Epidermal melanocyte (primary cell): ENCODE measurements at regions not wholly inside any gene's neighbourhood (a gene's known extent, or its start where the extent isn't known, plus 50 kb on each side); places are given as distances from the start of the nearest gene placed in this dataset.

Experiments
- DNase-seq: peaks from one replicate; pipeline ENCODE4 v3.0.0; 2011; ENCODE audit warnings: low spot score; ENCODE audit not compliant: insufficient read length

DNA sequence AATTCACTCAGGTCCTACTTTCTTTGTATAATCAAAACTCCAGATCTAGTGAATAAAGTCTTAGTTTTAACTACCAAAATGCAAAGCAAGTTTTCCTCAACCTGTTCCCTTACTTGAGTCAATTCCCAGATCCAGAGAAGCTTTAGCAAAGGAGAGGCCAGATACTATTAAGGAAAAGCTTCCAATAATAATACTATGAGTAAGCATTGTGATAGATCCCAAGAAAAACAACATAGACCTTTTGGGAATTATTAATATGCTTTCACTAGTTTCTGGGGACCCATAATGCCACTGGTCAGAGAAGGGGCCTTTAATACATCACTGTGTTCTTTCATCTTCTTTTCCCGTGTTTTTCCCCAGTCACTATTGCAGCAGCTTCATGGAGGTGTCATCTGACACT lies 339.9 kb upstream of the CDIN1 start:
- no peak for DNase-seq

DNA sequence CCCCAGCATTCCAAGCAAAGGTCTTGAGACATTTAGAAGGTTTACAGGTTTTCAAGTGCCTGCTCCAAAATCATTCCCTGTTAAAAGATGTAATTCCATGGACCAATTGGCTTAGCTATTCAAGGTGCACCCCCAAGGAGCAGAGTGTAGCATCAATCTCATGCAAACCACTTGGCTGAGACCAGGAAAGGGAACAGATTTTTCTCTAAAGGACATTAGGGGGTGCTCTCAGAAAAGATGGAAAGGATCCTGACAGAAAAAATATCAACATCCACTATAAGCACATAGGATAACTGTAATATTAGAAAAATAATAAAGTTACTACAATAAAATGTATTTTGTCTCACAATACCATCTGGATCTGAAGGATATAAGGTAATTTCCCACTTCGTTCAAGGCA lies 328.0 kb upstream of the CDIN1 start:
- DNase-seq: no peak

DNA sequence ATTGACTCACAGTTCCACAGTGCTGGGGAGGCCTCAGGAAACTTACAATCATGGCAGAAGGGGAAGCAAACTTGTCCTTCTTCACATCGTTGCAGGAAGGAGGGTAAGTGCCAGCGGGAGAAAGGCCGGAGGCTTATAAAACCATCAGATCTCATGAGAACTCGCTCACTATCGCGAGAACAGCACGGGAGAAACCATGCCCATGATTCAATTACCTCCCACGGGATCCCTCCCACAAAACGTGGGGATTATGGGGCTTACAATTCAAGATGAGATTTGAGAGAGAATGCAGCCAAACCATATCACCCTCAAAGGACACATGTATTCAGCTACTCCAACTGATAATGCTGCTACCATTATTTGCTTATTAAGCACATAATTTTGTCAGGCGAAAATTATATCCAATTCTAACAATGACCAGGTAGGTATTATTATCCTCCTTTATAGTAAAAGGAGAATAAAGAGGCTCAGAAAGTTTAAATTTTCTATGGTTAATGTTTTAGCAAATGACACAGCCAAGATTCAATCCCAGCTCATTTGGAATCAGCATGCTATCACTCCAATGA lies 327.2 kb upstream of the CDIN1 start:
- no peak for DNase-seq

DNA sequence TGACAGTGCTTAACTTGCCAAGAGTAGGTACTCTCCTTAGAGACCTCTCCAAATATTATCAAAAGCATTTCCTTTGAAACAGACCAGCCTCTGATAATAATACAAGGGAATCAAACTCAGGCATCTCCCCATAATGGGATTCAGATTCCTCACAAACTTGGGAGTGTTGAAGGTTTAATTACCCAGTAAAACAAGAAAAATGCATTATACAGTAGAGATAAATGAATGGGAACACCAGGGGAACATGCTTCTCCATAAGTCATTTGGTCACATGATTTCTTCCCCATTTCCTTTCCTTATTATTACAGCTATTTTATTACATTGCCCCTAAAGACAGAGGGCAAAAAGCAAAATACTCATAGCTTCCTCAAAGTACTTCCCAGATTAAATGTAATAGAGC lies 325.0 kb upstream of the CDIN1 start:
- DNase-seq: no peak

DNA sequence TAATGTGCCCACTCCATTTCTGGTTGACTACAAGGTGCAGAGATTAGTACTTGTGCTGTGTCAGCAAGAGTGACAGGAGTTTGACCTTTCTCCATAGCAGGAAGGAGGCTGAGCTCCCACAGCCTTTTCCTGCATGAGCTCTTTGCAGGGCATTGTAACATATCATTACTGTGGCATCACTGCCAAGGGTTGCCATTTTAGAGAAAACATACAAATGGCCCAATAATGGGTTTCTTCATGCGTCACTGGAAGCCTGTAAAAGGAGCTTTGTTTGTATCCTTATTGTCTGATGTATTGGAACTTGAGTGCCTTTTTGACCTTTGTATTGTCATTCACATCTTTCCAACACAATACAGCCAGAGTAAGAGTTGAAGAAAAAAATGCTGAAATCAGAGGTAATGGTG lies 323.0 kb upstream of the CDIN1 start:
- no peak for DNase-seq

DNA sequence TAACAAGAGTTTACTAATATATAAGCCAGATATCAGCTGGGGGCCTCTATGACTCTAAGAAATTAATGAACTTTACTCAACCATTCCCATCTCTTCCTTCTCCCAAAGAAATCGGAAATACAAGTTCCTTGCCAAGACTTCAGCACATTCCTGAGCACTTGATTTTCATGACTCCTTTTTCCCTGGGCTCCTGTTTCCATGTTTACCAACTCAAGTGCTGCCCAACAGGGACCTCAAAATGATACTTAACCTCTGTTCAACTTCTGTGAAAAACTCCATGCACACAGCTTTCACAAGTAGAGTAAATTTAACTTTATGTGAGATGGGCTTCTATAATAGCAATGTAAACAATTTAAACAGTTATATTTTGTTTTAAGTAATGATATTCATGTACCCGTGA lies 315.8 kb upstream of the CDIN1 start:
- no peak for DNase-seq

DNA sequence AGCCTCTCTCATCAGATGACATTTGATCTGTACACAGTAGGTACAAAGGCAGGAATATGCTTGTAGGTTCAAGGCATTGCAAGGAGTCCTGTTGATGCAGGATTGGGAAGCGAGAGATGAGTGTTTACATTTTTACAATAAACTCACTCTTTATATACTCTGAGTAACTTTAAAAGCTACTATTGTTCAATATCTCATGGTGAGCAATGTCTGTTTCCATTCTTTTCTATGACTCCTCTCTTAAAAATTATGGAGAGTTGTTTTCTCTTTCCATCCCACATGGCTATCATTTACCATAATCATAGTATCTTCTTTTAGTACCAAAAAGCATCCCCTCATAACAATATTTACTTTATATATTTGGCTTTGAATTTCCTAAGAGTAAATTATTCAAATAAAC lies 314.0 kb upstream of the CDIN1 start:
- DNase-seq: no peak

DNA sequence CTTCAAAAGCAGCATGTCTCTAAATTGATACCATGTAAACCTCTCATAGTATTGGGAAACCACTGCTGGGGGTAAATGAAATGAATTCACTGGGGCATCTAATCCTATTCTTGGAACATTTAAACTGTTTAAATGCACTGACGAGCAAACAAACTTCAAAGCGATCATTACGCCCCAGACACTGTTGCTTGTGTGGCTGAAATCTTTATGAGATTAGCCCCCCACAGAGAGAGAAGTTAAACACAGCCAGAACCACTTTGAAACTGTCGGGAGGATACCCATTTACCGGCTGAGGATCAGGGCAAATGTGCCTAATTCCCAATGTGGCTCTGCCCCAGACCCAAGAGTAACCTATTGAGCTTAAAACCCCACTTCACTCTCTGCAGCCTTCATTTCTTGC lies 308.4 kb upstream of the CDIN1 start:
- no peak for DNase-seq

DNA sequence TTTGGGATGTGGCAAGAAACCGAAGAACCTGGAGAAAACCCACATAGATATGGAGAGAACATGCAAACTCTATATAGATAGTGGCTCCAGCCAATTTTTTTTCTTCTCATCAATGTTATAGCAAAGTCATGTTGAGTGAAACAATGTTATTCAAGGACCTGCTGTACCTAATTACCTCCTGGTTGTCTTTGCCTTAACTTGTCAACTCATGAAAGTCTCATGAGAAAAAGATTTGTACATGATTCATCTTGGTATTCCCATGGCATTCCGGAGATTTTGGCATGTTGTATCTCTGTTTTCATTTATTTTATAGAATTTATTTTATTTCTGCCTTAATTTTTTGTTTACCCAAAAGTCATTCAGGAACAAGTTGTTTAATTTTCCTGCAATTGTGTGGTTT lies 303.8 kb upstream of the CDIN1 start:
- no peak for DNase-seq

DNA sequence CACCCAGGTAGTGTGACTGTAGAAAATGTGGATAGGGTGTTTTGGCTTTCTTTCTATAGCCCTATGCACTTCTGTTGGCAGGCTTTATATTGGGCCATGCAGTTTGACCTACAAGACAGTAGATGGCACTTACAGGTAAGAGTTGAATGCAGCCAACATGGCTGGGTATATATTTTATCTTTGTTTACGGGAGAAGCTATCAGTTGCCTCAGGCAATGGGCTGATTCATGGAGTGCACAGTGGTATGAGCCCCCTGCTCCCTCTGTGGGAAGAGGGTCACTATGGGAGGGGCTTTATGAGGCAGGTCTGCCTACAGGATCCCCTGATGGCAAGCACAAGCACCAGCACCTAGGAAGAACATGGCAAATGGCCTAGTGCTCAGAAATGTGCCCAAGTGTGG lies 301.2 kb upstream of the CDIN1 start:
- DNase-seq: no peak

DNA sequence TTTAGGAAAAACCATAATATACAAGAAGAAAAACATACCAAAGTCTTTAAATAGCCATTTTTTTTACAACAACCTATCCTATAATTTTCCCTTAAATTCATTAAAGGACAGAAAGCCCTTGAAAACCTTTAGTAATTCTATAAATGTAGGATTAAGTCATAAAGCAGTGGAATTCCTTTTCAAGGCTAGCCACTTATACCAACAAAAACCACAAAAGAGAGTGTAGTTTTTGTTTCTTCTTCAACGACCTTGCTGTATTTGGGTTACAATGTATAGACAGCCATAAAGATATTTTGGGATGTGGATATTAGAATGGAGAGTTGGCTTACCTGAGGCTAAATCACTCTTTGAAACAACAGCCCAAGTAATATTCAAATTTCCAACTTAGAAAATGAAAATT lies 296.6 kb upstream of the CDIN1 start:
- DNase-seq: no peak

DNA sequence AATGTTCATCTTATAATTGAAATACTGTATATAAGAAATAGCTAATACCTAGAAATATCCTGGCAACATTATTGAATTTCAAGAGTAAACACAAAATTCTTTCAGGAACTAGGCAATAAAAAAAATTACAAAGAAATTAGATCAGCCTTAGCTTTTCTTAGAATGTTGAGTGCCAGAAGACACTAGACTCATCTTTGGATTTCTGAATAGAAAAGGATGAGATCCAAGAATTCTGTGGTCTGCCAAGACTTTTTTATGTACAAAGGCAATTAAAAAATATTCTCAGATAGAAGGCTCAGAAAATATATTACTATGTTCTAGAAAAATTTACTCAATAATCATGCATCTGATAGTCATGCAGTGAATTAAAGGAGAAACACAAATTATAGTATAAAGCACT lies 294.5 kb upstream of the CDIN1 start:
- DNase-seq: no peak

DNA sequence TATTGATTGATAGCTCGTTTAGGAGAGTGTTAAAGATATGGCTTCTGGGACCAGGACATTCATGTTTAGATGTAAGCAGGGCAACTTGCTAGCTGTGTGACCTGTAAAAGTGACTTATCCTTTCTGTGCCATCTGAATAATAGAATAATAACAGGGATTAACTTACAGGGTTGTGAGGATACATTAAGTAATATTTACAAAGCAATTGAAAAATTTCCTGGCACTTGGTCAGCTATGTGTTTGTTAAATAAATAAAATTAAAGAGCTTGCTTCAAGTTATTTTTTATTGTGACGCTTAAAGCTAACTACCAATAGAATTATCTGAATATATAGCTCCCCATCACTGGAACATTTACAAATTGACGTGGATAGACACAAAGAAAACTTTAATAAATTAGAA lies 287.9 kb upstream of the CDIN1 start:
- DNase-seq: no peak

DNA sequence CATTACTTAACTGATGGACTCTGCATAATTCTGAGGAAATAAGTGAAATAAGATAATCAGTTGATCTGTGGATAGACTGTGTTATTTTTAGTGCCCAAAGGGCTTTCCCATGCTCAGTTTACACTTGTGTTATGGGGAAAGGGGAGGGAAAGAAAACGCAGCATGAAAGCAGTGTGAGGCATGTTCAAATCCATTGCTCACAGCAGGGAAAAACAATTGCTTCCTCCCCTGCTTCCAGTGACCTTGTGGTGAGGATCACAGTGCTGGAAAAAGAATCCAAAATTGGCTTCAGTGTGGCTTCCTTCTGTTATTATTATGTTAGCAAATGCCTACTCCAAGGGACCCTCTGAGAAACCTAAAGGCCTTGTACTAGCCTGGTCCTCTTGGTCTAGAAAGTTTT lies 285.1 kb upstream of the CDIN1 start:
- DNase-seq: no peak

DNA sequence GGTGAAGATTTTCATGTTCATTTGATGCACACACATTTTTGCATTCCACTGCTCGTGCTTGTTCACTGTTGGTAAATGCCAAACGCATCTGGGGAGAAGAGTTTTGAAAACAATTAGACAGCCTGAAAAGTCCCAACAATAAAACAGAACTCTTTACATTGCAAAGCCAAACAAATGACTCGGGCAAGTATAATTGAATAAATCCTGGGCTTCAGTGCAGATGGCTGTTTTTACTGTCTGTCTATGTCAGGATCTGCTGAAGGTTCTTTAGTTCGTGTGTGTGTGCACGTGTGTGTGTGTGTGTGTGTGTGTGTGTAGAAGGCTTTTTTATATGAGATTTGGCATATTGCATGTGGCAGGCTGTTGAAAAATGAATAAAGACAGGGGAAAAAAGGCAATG lies 277.5 kb upstream of the CDIN1 start:
- no peak for DNase-seq

DNA sequence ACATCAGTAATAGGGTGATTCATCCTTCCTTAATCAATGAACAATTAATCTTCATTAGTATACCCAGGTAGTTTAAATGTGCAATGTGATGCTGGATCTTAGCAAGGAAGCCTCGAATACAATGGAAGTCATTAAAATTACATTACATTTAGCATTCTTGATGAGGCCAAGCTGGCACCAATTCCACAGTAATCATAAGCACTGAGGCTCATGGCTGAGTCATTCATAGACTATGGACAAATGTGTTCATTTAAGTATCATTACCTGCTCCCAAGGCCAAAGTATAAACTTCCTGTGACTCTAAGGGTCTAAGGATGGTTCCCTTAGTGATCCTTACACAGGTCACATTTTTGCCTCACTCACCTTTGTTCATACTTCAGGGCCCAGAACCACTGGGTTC lies 266.4 kb upstream of the CDIN1 start:
- DNase-seq: no peak

DNA sequence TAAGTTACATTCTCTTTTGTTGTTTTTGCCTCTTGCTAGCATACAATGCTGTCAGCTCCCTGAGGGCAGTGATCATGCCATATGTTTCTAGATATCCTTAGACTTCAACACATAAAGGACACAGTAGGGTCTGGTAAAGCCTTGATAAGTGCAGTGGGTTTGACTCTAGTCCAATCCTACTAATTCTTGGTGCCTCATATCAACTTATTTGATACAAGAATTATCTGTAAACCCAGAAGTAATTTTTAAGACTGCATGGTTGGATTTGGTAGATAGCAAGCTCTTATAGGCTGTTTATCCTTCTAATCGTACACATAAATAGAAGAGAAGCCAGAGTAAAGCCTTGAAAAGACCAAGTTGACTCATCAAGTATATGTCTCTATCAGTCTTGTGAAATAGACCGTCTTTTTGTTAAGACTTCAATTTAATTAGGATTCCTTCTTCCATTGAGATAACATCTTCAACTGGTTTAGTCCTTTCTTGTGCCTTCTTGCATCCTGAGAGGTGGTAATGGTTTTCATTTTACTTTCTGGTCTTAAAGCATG lies 265.6 kb upstream of the CDIN1 start:
- DNase-seq: no peak

DNA sequence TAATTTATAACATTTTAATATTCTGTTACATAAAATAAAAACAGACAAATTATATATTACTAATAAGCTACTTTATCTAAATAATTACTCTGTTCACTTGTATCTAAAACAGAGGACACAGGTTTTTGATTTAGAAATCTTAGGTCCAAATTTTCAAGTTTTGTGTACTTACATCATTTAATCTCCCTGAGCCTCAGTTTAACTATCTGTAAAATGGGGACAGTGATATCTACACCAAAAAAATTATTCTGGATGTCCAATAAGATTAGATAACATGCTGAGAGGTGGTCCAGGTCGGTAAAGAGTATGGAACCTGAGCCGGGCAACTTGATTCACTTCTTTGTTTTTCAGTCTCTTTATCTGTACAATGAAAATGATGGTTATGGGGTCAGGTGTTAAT lies 263.8 kb upstream of the CDIN1 start:
- no peak for DNase-seq

DNA sequence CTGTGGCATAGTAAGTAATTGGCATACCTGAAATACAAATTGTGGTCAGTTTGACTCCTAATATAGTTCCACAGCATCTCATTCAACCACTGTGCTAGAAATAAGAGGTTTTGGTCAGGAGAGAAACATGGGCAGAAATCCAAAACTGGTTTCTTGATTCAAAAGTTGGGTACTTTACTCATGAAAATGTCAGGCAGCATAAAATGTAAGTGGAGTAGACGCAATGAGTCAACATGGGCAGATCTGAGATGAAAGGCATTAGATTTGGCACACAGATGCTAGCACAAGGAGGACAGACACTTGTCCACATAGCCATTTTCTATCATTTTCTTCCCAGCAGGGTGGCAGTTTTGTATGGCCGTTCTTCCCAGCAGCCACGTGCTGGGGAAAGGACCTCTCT lies 255.8 kb upstream of the CDIN1 start:
- DNase-seq: no peak

DNA sequence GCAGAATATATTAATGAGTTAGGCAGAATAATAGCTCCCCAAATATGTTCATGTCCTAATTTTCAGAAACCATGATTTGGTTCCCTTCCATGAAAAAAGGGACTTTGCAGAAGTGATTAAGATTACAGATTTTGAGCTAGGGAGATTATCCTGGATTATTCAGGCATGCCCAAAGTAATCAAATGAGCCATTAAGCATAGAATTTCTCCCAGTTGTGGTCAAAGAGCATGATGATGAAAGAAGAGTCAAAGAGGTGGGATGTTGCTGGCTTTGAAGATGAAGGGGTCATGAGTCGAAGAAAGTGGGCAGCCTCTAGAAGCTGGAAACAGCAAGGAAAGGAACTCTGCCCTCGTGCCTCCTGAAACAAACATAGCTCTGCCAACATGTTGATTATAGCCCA lies 254.2 kb upstream of the CDIN1 start:
- no peak for DNase-seq

DNA sequence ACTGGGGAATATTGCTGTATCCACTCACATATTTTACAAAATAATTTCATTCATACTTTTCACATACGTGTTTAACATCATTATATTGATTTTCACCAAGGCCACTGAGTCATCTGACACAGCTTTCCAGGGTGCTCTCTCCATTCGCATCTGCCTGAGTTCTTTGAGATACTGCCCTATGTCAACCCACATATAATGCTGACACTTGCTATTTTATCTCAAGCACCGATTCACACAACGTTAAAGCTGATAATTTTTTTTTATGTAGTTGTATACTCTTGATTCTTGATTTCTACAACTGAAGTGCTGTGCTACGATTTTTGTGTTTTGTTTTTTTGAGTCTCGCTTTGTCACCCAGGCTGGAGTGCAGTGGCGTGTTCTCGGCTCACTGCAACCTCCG lies 249.8 kb upstream of the CDIN1 start:
- no peak for DNase-seq

DNA sequence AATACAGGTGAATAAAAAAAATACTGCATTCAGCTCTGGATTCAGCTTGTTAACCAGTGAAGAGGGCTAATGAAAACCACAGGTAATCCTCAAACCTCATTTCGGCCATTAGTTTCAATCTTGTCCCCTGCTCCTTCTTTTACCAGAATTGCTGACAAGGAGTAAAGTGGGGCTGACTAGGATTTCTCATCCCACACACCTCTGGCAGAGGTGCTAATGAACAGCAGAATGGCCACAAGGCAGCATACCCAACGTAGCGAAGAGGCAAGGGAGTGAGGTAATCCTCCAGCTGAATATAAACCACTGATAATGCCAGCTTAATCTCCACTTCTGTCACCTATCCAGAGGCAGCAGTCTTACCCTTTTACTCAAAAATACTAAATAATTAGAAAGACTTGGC lies 248.8 kb upstream of the CDIN1 start:
- DNase-seq: no peak

DNA sequence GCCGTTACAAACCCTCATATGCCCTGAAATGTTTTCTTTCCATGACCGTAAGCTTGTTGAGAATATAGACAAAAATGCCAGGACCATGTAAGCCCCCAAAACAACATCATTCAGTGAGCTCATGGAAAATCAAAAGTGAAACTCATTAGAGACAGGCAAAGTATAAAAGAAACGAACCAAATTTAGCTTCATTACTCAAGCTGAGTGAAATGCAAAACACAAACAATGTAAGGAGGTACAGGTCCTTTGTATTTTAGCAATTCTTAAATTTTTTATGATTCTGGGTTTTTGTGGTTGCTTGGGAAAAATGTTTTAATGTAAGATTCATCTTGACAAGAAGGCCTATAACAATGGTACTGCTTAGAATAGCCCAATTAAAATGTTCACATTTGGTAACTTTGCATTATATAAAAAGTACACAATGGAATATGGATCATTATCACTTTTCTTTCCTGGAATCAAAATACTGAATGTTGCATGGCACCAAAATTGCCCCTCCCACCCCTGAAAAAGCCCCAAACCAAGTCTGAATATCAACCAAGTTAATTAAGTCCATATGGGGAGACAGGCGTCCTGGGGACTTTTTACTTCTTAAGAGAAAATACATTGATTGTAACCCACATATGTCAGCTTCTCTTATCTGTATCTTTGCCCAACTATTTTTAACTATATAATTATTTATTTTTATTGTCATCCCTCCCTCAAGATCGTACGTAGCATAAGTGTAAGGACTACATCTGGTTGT lies 247.7 kb upstream of the CDIN1 start:
- no peak for DNase-seq
